HEK293 (cell line): ENCODE measurements at regions not wholly inside any gene's neighbourhood (a gene's known extent, or its start where the extent isn't known, plus 50 kb on each side); places are given as distances from the start of the nearest gene placed in this dataset.

ENCODE experiments used
- CTCF ChIP-seq: fragments of 450-650 bp; formaldehyde crosslinking; IDR thresholded peaks from 2 replicates; pipeline ENCODE4 v1.5.1; 2016; ENCODE audit warnings: missing biosample characterization, missing genetic modification characterization
- GLI4 ChIP-seq: fragments of 450-650 bp; formaldehyde crosslinking; IDR thresholded peaks from 2 replicates; pipeline ENCODE4 v1.5.1; 2016; ENCODE audit warnings: missing biosample characterization, missing genetic modification characterization
- ZNF175 ChIP-seq: fragments of 450-650 bp; formaldehyde crosslinking; IDR thresholded peaks from 2 replicates; pipeline ENCODE4 v1.5.1; 2016; ENCODE audit warnings: missing biosample characterization, missing genetic modification characterization
- ZNF274 ChIP-seq, 2 experiments: fragments of 200-500 bp in 1 of 2; fragments of 450-650 bp in 1 of 2; sonication (Bioruptor generic) in 1 of 2; formaldehyde crosslinking in 1 of 2; IDR thresholded peaks; 2 replicates each; pipeline versions ENCODE4 v1.5.1 to v1.6.1; 2014 to 2016; ENCODE audit warnings: borderline replicate concordance in 1 of 2, inconsistent platforms in 1 of 2, low read length in 1 of 2, missing biosample characterization in 1 of 2, missing genetic modification characterization in 1 of 2
- ZSCAN30 ChIP-seq: fragments of 450-650 bp; IDR thresholded peaks from 2 replicates; pipeline ENCODE4 v1.5.1; 2018; ENCODE audit warnings: missing biosample characterization, mild to moderate bottlenecking, missing genetic modification characterization, moderate library complexity

- TF ChIP-seq CTCF (no peak), ZNF274 (IDR thresholded peaks at IDR 0.05; ENCODE audit: low read length) (no peak), ZNF274 (tag by site-specific recombination; IDR thresholded peaks at IDR 0.05; ENCODE audit: borderline replicate concordance) (no peak), ZSCAN30 (tag by site-specific recombination) (no peak), ZNF175 (tag by site-specific recombination) (no peak), GLI4 (tag by site-specific recombination) (no peak)
Observed at GRCh38 chr6:90982581-90982980, 395.7 kb upstream of the MAP3K7 start.
